COLO668 (cell line): ENCODE measurements at regions not wholly inside any gene's neighbourhood (a gene's known extent, or its start where the extent isn't known, plus 50 kb on each side); places are given as distances from the start of the nearest gene placed in this dataset.
A peak's percentile ranks its signal among the peaks of the same experiment; 100 is the strongest.
"Not testable (repeated sequence)": the region's sequence is repeated elsewhere in the genome, so short reads cannot be mapped to it uniquely, and the experiment has no call there.

Experiments used
- DNase-seq: peaks from one replicate; lab custom pipeline; 2025; ENCODE audit not compliant: unreplicated experiment; lab: John Stamatoyannopoulos, UW

- DNase-seq = no peak
Measured at GRCh38 chr7:131861620-131862346, 305.4 kb upstream of the PODXL start.

DNA sequence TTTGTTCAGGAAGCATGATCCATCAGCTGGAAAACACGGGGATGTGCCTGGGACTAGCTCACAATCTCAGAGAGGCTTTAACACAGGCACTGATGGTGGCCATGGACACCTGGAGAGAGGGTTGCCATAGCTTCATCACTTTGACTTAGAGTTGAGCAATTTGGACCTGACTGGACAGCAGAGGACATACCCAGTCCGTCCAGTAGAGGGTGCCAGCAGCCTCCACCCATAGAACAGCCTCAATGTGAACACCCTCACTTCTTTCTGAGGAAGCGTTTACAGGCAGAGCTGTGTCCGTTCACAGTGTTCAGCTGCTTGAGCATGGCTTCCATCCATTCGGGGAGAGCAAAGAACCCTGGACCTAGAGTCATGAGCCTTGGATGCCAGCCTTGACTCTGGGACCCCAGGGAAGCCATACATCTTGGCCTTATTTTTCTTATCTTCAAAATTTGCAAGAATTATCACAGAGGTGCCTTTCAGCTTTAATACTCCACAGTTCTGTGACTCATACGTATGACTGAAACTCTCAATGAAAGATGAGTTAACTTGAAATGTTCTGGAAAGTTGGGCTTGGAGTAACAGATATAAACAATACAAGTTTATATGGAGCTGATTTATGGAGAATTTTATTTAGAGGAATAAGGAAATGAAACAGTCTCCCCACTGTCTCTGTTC, 302.9 kb upstream of the PODXL start:
- DNase-seq = peak; percentile 61

DNA sequence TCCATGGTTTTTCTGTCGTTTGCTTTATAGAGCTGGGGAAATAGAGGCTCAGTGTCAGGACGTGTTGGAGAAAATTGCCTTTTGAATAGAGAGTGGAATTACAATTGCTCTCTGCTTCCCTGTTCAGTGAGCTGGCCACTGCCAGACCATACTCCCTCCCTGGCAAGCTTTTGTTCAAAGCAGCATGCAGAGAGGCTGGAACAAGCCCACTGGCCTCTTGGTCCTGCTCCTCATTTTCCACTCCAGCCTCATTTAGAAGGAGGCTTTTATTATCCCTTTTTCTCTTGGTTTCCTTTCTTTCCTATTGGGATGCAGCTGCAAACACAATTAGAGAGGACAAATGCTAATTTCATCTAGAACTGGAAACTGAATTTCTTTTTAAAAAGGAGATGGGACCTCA, 302.2 kb upstream of the PODXL start:
- no peak for DNase-seq

DNA sequence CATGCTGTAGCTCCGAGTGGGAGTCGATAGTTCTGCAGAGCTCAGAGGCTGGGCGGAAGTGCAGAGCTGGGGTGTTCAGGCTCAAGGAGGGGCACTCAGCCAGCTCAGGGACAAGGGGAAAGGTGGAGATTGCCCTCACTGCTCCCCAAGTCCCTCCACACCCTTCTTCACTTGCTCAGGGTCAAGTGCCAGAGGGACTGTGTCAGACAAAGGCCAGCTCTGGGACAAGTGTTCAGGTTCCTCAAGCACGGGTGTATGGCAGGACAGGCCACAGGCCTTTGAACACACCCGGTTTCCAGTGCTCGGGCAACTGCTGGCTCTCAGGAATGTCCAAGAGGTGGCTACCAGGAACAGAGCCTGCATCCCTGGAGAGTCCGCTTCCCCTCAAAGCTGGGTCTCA, 293.0 kb upstream of the PODXL start:
- DNase-seq = no peak

DNA sequence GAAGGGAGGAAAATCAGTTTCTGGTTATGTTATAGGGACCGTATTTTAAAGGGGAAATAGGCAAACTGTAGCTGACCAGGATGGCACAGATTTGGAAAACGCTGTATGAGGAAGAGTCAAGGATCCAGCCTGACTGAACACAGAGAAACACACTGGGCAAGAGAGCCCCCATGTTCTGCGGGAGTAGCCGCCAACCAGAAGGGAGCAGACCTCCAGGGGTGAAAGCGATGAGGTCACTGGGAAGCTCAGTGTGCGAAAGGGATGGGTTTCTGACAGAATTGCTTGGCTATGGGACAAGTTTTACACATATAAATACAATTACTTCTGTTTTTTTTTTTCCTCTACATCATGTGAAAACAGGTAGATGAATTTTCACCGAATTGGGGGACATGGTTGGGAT, 291.6 kb upstream of the PODXL start:
- DNase-seq = no peak

GRCh38 chr7:131845573-131846314, 289.3 kb upstream of the PODXL start:
- DNase-seq = no peak

DNA sequence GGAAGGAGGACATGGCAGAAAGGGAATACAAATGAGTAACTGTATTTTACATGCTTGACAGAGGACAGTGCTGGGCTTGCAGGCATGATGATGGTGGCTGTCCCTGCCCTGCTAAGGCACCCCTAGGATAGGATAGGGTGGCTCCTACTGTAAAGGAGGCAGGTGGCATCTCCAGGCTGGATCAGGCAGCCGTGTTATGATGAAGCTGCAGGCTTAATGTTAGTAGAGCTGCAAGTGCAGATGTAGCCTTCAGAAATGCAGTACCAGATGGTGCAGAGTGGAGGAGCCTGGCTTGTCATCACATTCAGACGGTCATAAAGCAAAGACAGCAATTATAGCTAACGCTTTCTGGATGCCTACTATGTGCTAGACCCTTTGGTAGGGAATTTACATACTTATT, 287.9 kb upstream of the PODXL start:
- DNase-seq = no peak

DNA sequence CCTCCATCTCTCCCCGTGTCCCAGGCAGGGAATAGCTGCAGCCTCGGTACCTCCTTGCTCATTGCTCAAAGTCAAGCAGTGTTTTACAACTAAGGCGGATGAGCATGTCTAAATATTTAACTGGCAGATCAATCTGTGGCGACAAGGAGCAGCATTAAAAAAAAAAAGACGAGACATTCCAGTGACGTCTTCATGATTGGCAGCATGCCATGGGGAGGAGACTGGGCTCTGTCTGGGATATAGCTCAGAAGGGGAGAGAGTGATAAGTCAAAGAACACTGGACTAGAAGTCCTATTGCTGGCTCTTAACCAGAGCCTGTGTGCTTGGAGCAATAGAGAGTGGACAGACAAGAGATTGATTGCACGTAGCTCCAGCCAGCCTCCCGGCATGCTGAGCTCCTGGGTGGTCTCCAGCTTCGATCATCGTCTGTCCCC, 287.5 kb upstream of the PODXL start:
- DNase-seq = no peak

GRCh38 chr7:131839967-131840690, 283.7 kb upstream of the PODXL start:
- DNase-seq = no peak

GRCh38 chr7:131836733-131837132, 280.3 kb upstream of the PODXL start:
- DNase-seq = no peak

GRCh38 chr7:131835141-131835540, 278.7 kb upstream of the PODXL start:
- no peak for DNase-seq

GRCh38 chr7:131830681-131831080, 274.3 kb upstream of the PODXL start:
- no peak for DNase-seq

GRCh38 chr7:131829947-131830558, 273.6 kb upstream of the PODXL start:
- DNase-seq = no peak

- no peak for DNase-seq
Measured at GRCh38 chr7:131827421-131827820, 271.0 kb upstream of the PODXL start.

GRCh38 chr7:131826960-131827359, 270.5 kb upstream of the PODXL start:
- DNase-seq = peak; percentile 12

- DNase-seq = not testable (repeated sequence)
Measured at GRCh38 chr7:131823961-131824440, 267.6 kb upstream of the PODXL start.

GRCh38 chr7:131819891-131820290, 263.5 kb upstream of the PODXL start:
- DNase-seq = no peak

GRCh38 chr7:131816391-131817007, 260.1 kb upstream of the PODXL start:
- DNase-seq = no peak

- DNase-seq = no peak
Measured at GRCh38 chr7:131808736-131809135, 252.3 kb upstream of the PODXL start.

- DNase-seq = not testable (repeated sequence)
Measured at GRCh38 chr7:131808156-131808555, 251.7 kb upstream of the PODXL start.
